DMS 273 (cell line): ENCODE measurements at regions not wholly inside any gene's neighbourhood (a gene's known extent, or its start where the extent isn't known, plus 50 kb on each side); places are given as distances from the start of the nearest gene placed in this dataset.

ENCODE experiments used
- DNase-seq: peaks from one replicate; lab custom pipeline; 2025; ENCODE audit not compliant: unreplicated experiment; lab: John Stamatoyannopoulos, UW

DNA sequence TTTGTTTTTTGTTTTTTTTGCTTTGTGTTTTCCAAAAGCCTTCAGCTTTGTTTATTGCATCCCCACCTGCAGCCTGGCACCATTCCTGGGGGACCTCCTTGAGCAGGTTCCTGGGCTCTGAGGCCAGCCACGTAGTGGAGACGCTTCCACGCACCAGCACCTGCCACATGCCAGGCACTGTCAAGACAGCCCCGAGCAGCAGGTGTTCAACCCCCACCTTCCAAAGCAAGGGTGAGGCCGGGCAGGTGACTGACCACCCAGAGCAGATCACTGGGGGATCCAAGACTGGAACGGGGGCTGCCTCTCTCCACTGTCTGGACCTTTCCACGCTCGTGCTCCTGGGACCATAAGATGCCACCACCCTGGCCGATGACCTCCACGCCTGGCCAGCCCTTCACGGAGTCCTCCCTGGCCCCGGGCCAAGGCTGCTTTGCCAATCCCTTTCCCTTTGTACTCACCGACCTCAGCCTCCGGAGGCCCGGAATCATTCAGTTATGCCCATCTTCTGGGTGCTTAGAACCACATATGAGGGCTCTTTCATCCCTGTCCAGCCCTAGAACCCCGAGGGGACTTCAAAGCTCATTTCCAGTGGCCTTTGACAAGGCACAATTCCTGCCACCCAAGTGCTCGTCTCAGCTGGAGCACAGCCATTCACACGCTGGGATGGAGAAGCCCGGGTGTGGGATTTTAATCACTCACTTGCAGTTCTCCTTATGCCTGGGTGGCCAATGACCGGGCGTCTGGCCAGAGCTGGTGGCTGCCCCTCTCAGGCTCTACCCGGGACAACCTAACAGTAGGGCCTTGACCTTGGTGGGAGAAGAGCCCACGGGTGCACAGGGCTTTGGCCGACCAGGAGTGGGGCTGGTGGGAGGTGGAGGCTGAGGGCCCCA is 330.8 kb downstream of the NPHP4 start:
- no peak for DNase-seq

DNA sequence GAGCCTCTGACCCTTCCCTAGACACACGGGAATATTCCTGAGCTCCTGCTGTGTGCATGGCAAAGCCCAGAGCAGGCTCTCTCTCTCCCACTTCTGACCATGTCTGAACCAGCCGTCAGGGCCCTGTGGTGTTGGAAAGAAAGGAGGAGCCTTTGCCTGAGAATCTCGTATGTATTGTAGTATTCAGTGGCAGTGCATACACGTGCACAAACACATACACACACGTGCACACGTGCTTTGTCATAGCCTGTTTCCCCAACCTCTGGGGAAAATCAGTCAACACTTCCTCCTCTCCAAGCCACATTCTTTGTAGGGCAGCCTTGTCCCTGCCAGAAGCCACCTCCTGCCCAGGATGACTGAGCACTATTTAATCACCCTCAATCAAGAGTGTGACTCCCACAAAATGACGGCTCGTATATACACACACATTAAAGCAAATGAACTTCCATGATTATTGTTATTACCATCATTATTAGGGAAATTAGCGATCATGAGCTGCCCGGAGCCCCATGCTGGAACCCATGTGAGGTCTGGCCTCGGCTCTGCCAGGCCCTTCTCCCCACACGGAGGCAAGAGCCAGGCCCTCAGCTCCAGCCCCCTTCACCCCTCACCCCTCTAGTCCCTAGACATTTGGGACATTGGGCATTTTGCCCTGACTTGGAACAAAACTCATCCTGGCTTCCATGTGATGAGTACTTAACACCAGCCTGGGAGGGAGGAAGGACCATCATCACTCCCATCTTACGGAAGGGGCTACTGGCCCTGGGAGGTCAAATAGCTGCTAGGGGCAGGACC is 331.9 kb downstream of the NPHP4 start:
- DNase-seq: no peak

DNA sequence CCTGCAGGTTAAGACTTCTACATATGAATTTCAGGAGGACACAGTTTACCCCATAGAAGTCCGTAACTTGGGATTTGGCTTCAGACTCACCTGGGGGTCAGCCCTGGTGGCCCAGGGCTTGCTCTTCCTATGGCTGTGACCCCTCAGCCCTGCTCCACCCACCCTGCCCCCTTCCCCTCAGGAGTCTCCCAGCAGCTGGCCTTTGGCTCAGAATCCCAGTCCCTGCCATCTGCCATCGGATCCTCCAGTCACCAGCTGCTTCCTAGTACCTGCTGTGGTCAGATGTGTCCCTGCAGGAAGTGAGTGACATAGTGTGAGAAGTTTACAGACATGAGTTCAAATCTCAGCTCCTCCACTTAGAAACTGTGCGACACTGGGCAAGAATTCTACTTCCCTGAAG is 332.6 kb downstream of the NPHP4 start:
- DNase-seq: peak; percentile 33

DNA sequence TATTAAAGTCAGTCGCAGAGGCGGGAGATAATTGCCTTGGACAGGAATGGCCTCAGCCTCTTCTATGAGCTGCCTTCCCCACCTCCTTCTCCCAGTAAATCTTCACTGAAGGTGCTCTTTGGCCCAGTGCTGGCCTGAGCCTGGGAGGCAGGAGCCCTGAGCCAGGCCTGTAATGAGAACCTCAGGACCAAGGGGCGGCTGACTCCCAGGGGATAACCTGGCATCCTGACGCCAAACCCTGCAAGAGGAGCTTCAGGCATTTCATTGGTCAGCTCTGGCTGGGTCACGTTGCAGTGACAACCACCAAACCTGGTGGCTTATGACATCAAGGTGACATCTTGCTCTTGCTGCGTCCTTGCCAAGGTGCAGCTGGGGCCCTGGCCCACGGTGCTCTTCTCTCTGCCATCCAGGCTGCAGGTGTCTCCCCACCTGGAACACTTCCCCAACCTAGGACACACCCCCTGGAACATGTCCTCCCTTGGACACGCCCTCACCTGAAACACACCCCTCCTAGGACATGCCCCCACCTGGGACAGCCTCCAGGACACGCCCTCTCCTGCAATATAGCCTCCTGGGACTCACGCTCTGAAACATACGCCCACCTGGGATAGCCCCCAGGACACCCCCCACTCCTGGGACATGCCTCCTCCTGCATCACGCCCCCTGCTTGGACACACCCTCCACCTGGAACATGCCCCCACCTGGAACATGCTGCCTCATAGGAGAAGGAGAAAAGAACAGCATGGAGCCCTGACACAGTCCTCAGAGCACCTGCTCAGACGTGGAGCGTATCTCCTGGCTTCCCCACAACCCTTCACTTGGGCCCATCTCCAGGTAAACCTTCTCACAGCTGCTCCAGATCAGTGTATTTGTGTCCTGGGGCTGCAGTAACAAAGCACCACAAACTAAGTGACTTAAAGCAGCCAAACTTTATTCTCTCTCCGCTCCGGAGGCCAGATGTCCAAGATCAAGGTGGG is 333.6 kb downstream of the NPHP4 start:
- DNase-seq: no peak

DNA sequence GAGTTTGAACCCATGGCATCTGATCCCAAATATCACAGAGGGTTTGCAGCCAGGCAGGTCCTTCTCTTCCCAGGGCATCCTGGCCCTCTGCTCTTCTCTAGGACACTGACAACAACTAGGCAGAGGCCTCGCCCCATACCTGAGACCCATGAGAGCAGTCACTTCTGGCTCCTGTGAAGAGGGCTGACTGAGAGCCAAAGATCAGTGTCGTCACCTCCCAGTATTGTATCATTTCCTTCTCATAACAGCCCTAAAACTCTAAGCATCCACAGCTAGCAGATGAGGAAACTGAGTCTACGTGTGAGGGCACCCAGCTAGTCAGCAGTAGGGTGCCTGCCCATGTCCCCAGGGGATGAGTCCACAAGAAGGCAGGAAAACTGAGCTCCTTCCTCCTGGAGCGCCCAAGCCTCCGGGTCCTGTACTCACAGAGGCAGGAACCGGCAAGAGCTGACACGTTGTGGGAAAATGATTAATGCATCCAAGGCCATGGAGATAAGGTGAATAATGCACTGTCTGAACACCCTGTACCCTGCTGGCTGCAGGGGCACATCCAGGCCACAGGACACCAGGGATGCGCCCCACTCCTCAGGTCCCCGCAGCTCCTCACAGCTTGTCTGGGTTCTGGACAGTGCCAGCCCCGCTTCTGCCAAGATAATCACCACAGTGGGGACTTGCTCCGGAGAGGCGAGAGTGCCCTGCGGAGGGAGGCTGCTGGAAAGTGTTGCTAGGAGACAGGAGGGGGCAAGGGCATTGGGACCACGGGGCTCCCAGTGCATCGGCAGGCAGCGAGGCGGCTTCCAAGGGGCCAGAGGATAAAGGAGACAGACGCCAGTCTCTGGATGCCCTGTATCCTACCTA is 340.0 kb downstream of the NPHP4 start:
- no peak for DNase-seq

DNA sequence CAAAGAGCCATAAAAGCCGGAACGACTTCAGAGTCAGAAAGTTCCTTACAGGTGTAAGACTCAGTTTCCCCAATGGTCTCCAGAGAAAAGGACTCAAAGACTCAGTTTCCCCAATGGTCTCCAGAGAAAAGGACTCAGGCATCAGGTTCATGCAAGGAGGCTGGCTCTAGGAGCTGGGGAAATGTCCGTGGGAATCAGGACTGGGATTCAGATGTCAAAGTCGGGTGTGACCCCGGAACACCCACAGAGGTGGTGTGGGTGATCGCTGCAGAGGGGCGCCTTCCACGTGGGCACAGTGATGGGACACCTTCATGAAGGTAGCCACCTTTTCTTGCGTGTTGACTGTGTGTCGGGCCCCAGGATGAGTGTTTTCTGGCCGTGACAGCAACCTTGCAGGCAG is 340.8 kb downstream of the NPHP4 start:
- DNase-seq: no peak

DNA sequence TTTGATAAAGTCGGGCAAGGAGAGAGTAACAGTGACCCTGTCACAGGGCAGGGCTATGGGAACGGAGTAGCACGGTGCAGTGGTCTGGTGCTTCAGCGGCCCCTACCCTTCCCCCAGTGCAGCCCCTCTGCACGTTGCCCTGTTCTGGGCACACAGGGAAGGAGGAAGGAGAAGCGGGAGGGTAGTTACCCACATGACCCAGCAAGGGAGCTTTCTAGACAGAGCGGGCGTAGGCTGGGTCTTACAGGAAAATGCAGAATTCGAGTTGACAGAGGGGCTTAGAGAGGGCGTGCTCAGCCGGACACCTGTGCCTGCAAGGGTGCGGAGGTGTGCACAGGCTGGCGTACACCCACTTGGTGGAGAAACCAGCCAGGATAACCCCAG is 341.2 kb downstream of the NPHP4 start:
- no peak for DNase-seq

DNA sequence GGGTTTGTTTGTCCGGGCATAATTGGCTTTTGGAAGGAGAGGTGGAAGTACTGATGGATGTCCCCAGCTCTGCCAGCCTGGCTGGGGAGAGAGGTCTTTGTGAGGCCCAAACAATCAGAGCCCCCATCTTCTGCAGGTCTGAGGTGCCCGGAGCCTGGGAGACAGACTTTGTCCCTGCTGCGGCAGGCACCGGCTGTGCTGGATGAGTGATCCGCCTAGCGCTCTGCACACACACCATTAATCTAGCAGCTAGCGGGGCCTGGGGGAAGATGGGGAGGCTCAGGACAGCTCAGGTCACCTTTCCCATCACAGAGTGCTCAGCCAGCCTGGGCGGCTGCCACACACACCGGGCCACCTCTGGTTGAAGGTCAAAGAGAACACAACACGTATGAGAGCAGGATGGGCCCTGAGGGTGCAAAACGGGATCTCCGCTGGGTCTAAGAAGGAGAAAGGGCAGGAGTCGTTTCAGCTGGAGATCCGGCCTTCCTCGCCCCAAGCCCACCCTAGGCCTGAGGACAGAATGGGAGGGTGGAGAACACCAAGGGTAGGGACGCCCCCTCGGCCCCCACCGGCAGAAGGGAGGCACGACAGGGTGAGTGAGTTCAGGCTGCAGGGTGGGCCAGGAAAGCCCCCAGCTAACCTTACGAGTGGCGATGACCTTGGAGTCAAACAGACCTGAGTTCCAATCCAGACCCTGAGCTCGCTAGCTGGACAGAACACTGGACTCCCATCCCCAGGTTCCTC is 341.8 kb downstream of the NPHP4 start:
- DNase-seq: no peak

DNA sequence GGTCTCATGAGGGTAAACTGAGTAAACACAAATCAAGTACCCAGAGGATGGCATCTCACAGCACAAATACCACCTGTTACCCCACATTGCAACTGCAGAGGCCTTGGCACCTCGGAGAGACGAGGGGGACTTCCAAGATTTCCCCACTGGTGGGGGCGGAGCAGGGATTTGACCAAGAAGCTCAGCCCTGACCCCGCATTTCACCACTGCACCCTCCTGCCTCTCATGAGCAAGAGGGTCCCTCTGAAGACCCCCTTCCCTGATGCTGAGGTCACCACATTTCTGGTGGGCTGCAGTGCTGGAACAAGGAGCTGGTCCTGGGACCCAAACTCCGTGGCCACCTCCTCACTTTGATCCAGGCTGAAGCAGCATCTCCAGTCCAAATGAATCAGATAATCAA is 342.4 kb downstream of the NPHP4 start:
- no peak for DNase-seq

DNA sequence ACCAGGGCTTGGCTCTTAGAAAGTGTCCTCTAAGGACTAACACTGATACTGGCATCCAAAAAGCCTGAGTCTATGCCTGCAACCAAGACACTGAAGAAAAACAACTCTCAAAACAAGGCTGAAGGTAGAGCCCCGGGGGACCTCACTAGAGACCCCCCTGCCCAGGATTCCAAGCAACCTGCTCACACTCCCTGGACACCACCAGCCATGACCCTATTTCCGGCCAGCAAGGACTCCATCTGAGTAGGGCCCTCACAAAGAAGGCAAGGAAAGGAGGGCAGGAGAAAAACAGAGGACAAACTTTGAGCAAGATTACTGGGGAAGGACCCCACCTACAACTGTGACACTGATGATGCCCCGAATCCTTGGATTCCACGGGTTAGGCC is 343.1 kb downstream of the NPHP4 start:
- DNase-seq: no peak

DNA sequence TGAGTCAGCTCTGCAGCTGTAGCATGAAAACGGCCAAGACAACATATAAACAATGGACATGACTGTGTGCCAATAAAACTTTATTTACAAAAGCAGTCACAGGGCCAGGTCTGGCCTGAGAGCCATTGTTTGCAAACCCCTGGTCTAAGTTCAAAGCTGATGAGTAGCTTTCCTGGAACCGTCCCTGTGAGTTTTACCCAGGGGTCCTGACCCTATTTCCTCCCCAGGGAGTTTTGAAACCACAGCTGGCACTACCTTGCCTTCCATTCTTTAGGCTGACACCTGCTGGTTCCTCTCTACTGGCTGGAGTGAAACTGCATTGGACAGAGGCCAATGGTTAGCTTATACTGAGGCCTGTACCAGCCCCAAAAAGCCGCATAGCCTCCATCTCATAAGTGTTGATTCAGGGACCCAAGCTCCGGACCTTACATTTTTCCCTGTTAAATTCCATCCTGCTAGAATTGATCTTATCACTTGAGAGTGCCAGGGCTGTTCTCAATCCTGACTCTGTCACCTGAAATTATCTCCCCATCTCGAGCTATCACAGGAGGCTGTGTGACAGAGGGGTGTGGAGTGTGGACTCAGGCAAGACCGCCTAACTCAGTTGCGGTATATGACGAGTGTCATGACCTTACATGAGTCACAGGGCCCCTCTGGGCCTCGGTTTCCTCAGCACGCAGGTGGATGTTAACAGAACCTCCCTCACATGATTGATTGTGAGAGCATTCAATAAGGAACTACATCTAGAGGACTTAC is 343.6 kb downstream of the NPHP4 start:
- DNase-seq: no peak

DNA sequence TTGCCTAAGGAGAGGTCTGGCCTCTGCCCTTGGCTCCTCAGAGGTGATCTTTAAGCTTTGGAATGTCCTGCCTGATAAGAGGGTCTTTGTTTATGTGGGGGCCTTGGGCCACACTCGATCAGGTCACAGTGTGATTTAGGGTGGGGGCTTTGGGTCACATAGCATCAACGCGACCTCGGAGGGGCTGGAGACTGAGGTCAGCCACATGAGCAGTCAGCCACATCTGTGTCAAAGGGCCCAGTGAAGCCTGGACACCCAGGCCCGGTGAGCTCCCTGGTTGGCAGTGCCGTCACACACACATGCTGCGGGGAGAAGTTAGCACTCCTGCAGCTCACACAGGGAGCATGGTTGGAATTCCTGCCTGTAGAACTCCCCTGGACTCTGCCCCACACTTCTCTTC is 345.0 kb downstream of the NPHP4 start:
- DNase-seq: no peak

DNA sequence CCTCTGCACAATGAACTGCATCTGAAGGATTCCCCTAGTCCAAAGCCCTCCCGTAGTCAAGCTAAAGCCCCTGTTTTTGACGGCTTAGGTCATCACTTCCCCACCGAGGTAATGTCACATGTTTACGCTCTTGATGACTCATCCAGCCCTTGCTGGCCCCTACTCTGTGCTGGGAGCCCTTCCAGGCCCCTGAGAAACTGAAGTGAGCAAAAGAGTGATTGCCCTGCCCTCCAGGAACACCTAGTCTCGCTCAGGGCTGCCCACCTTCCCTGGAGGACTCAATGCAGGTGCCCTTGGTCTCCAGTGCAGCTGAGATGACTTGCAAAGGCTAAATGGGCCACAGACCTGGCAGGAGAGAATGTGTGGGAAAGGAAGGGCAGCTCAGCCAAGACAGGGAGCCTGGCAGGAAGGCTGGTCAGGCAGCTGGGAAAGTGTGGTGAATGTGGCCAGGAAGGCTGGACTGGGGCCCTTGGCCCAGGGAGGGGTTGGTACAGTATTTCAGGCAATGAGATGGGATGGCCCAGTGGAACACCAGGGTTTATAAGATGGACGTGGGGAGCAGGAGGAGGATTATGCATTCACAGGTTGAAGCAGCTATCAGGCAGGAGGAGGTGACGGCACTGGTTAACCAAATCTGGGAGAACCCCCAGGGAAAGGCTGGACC is 345.6 kb downstream of the NPHP4 start:
- DNase-seq: no peak

DNA sequence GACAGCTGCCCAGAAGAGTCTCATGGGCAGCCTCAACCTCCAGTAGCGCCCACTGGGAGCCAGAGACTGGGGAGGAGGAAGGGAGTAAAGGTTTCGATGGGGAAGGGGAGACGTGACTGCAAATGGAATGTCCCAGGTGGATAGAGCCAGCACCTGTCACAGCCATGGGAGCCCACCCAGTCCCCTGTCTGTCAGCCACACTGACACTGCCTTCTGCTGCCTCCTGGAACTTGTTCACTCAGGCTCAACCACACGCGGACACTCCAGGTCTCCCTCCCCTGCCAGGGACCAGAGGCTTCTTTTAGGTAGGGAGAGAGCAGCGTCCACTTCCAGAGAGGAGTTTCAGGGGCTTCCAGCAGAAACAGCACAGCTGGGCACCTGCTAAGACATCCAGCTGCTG is 346.3 kb downstream of the NPHP4 start:
- DNase-seq: no peak

DNA sequence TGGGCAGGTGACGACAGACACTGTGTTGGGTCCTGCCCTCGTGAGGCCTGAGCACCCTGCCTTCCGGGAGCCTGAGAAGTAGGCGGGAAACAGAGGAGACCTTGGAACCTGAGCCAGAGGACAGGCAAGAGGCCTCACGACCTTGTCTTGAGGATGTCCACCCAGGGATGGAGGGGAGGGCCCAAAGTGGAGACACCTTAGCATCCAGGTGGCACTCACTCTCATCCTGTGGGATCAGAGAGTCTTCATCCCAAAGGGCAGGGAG is 347.2 kb downstream of the NPHP4 start:
- DNase-seq: no peak

DNA sequence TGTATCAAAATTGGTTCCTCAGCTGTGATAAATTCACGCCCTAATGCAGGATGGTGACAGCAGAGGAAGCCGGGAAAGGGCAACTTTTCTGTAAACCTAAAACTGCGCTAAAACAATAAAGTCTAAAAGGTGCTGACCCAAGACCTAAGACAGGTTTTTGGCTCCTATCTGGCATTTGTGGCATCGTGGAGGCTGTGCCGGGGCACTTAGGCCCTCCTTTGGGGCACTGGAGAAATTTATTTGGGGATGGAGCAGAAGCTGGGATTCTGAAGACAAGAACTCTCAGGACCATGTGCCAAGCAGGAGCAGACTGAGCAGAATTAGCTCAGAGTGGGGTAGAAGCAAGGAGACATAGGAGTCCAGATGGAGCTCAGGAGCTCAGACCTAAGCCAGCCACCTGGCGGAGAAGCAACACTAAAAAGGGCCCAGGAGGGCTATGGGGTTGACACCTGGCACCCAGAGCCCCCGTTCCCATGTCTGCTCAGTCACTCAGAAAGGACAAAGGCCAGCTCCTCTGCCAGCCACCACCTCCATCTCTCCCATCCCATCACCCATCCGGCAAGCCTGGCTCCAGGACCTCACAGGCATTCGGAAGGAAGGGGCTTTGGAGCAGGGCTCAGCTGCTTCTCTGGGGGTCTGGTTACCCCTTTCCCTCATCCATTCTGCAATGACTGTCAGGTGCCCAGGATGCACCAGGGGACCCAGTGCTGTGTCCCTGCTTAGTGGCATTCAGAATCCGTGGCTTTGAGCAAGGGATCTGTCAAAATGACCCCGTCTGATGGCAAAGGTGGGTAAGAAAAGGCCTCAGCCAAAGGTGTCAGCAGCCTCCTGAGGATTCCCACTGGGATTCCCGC is 347.7 kb downstream of the NPHP4 start:
- no peak for DNase-seq

DNA sequence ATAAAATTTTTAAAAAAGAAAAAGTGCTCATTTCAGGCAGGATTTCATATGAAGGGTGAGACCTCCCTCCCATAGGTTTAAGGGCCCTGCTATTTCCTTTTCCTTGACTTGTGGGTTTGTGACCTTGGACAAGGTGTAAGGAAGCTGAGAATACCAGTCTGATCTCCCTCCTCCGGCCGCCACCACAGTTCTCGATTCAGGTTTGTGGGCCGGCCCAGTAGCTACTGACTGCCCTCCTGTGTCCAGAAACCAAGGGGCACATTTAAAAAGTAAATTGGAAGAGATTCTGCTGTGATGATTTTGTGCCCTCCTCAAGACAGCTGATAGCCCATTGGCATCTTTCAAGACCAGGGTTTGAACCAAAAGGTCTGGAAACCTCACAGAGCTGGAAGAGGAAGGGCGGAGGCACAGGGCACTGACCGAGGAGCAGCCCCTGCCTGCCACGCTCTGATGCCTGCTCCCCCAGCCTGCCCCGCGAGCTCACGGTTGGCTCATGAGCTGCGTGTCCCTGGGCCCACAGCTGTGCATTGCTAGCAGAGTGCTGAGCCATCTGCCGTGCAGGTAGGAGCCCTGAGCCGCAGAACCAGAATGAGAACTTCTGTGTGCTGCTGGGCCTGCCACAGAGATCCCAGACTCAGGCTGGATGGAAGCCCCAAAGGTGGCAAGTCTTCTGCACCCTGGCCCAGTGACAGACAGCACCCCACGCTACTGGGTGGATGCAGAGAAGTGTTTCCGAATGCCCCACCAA is 348.7 kb downstream of the NPHP4 start:
- no peak for DNase-seq
